PC-3 (cell line): ENCODE measurements at regions not wholly inside any gene's neighbourhood (a gene's known extent, or its start where the extent isn't known, plus 50 kb on each side); places are given as distances from the start of the nearest gene placed in this dataset.

Experiments
- ATAC-seq: fragments of 200-7000 bp; cut with Tn5 transposase; 2 replicates; pipeline ENCODE4 v1.9.1; 2020; ENCODE audit warnings: mild to moderate bottlenecking, moderate library complexity
- BruUV-seq: library from RNA; stranded (reverse); fragments of 400-500 nt; replicated peaks from 2 replicates; lab custom pipeline; 2021; lab: Mats Ljungman, UMichigan
- CTCF ChIA-PET: fragments of 300-600 bp; sonication (Branson Sonifier 250); formaldehyde crosslinking; loops from one replicate; lab custom pipeline; 2022; ENCODE audit warnings: antibody characterized with exemption; lab: Charles Lee
- POLR2A ChIA-PET: fragments of 300-600 bp; sonication (Branson Sonifier 250); formaldehyde crosslinking; loops from one replicate; lab custom pipeline; 2022; ENCODE audit warnings: antibody characterized with exemption; ENCODE audit not compliant: unreplicated experiment; lab: Charles Lee
- DNase-seq: peaks from one replicate; pipeline ENCODE4 v3.0.0-alpha.2; 2015
- H2AFZ ChIP-seq: fragments of 300-600 bp; sonication (generic); 2 replicates; pipeline ENCODE4 v1.6.0; 2016; ENCODE audit warnings: antibody characterized with exemption, low read length
- H3F3A ChIP-seq: fragments of 300-600 bp; sonication (generic); one replicate; pipeline ENCODE4 v1.6.0; 2017; ENCODE audit warnings: antibody characterized with exemption, low read length, control low read depth, mild to moderate bottlenecking; ENCODE audit not compliant: unreplicated experiment
- H3K27ac ChIP-seq: fragments of 300-600 bp; sonication (generic); 2 replicates; pipeline ENCODE4 v1.5.1; 2016; ENCODE audit warnings: mild to moderate bottlenecking, low read length
- H3K27me3 ChIP-seq: fragments of 300-600 bp; sonication (generic); 2 replicates; pipeline ENCODE4 v1.6.1; 2016; ENCODE audit warnings: low read length, mixed read lengths
- H3K36me3 ChIP-seq: fragments of 300-600 bp; sonication (generic); 2 replicates; pipeline ENCODE4 v1.6.1; 2016; ENCODE audit warnings: low read depth, mixed run types, low read length, mixed read lengths
- H3K4me1 ChIP-seq: fragments of 300-600 bp; sonication (generic); 2 replicates; pipeline ENCODE4 v1.5.1; 2016; ENCODE audit warnings: low read length; ENCODE audit not compliant: insufficient read depth
- H3K4me2 ChIP-seq: fragments of 300-600 bp; sonication (generic); 2 replicates; pipeline ENCODE4 v1.6.0; 2016; ENCODE audit warnings: low read length
- H3K4me3 ChIP-seq: fragments of 300-600 bp; sonication (generic); 2 replicates; pipeline ENCODE4 v1.5.1; 2016; ENCODE audit warnings: mild to moderate bottlenecking, low read length, mixed read lengths
- H3K79me2 ChIP-seq: fragments of 300-600 bp; sonication (generic); 2 replicates; pipeline ENCODE4 v1.6.1; 2017; ENCODE audit warnings: low read length, mixed read lengths
- H3K9ac ChIP-seq: fragments of 300-600 bp; sonication (generic); 2 replicates; pipeline ENCODE4 v1.6.0; 2016; ENCODE audit warnings: mild to moderate bottlenecking, low read length
- H3K9me2 ChIP-seq: fragments of 300-600 bp; sonication (generic); replicated peaks from 2 replicates; pipeline ENCODE4 v1.6.1; 2016; ENCODE audit warnings: mixed run types, low read length, mixed read lengths
- H3K9me3 ChIP-seq: fragments of 300-600 bp; sonication (generic); 2 replicates; pipeline ENCODE4 v1.6.1; 2016; ENCODE audit warnings: low read length, mixed read lengths
- H4K20me1 ChIP-seq: fragments of 300-600 bp; sonication (generic); 2 replicates; pipeline ENCODE4 v1.6.1; 2016; ENCODE audit warnings: low read length, mixed read lengths
- CTCF ChIP-seq: fragments of 300-600 bp; sonication (generic); conservative IDR thresholded peaks from 2 replicates; pipeline ENCODE4 v1.5.1; 2017; ENCODE audit warnings: antibody characterized with exemption, low read depth, mild to moderate bottlenecking, low read length
- EZH2 ChIP-seq: fragments of 300-600 bp; sonication (generic); IDR thresholded peaks from one replicate; pipeline ENCODE4 v1.6.1; 2017; ENCODE audit warnings: antibody characterized with exemption, mild to moderate bottlenecking, low read length; ENCODE audit not compliant: unreplicated experiment
- EZH2phosphoT487 ChIP-seq: fragments of 300-600 bp; sonication (generic); IDR thresholded peaks from 2 replicates; pipeline ENCODE4 v1.6.1; 2018; ENCODE audit warnings: mild to moderate bottlenecking, antibody characterized with exemption, low read length, borderline replicate concordance
- intact Hi-C: fragments of 100-400 bp; cut with micrococcal nuclease; formaldehyde crosslinking; loops from 2 replicates; pipeline ENCODE4 v1.9.0; 2023

- Histone ChIP-seq H3K4me1 (no peaks in the 10 kb centered on the region), H3K27ac (no peak overlapping the region), H3K9me3 (no peaks in the 10 kb centered on the region), H3K9me2 (no peaks in the 10 kb centered on the region), H3K4me2 (no peak overlapping the region), H4K20me1 (no peaks in the 10 kb centered on the region), H3K27me3 (peaks cover 9% of the 10 kb centered on the region; the same call in 1 of the 2 replicates), H3K4me3 (no peak overlapping the region), H3K36me3 (no peaks in the 10 kb centered on the region), H3F3A (no peaks in the 10 kb centered on the region), H3K79me2 (no peaks in the 10 kb centered on the region), H2AFZ (no peak overlapping the region), H3K9ac (no peak overlapping the region)
- ChIA-PET CTCF (no interaction called here), POLR2A (no interaction called here)
- ATAC-seq (no peak), DNase-seq (no peak)
- TF ChIP-seq EZH2phosphoT487 (no peak), EZH2 (no peak)
- intact Hi-C loops = no loop called here
- BruUV-seq = no TSS peak
These were observed 278.8 kb downstream of the TNS1 start for GRCh38 chr2:217723981-217724380.

GRCh38 chr2:217722883-217723472 is 279.8 kb downstream of the TNS1 start:
- Histone ChIP-seq H3K36me3 (no peaks in the 10 kb centered on the region), H3K4me3 (no peak overlapping the region), H3K4me1 (no peaks in the 10 kb centered on the region), H4K20me1 (no peaks in the 10 kb centered on the region), H3K9me3 (no peaks in the 10 kb centered on the region), H3K4me2 (no peak overlapping the region), H3K9me2 (no peaks in the 10 kb centered on the region), H3K27ac (no peak overlapping the region), H3K27me3 (peaks cover 8% of the 10 kb centered on the region; the same call in 1 of the 2 replicates), H3K79me2 (no peaks in the 10 kb centered on the region), H3K9ac (no peak overlapping the region), H2AFZ (no peak overlapping the region), H3F3A (no peaks in the 10 kb centered on the region)
- intact Hi-C loops = no loop called here
- no peak for DNase-seq
- BruUV-seq = no TSS peak
- POLR2A ChIA-PET = no interaction called here
- no peak for ATAC-seq
- CTCF ChIA-PET = no interaction called here
- TF ChIP-seq CTCF = no peak
- no peak for TF ChIP-seq EZH2phosphoT487
- TF ChIP-seq EZH2 = no peak

GRCh38 chr2:217717646-217718045 is 285.1 kb downstream of the TNS1 start:
- no peaks in the 10 kb centered on the region for H3K27me3 ChIP-seq
- TF ChIP-seq EZH2phosphoT487 (no peak), CTCF (no peak), EZH2 (no peak)
- ChIA-PET CTCF (interaction anchor here (0.6 kb wide), 1 partner anchor 651 kb away, joined by 3 read pairs; no protein-coding TSS in a partner anchor), POLR2A (no interaction called here)
- no peaks in the 10 kb centered on the region for H3F3A ChIP-seq
- ATAC-seq (no peak), DNase-seq (no peak)
- no peak overlapping the region for H2AFZ ChIP-seq
- no TSS peak for BruUV-seq
- no peak overlapping the region for H3K9ac ChIP-seq
- intact Hi-C loops = loop anchor here (10.0 kb wide), 1 partner anchor 553 kb away; no protein-coding TSS in a partner anchor
- no peaks in the 10 kb centered on the region for H3K36me3 ChIP-seq
- no peak overlapping the region for H3K4me2 ChIP-seq
- no peak overlapping the region for H3K4me3 ChIP-seq
- H3K4me1 ChIP-seq = peaks cover 17% of the 10 kb centered on the region
- H3K9me3 ChIP-seq = no peaks in the 10 kb centered on the region
- no peaks in the 10 kb centered on the region for H3K79me2 ChIP-seq
- H4K20me1 ChIP-seq = no peaks in the 10 kb centered on the region
- no peaks in the 10 kb centered on the region for H3K9me2 ChIP-seq
- H3K27ac ChIP-seq = no peak overlapping the region
